ENCODE measurements at regions not wholly inside any gene's neighbourhood (a gene's known extent, or its start where the extent isn't known, plus 50 kb on each side); places are given as distances from the start of the nearest gene placed in this dataset.

GRCh38 chr20:54324652-54325285 is 116.9 kb downstream of the PFDN4 start:
- TF ChIP-seq CTCF (IDR thresholded peaks at IDR 0.05), result no peak
- H3K36me3 ChIP-seq (ENCODE audit: low read depth), result no peaks in the 10 kb centered on the region
- no peaks in the 10 kb centered on the region for H3K9me3 ChIP-seq
- ATAC-seq, result no peak
- H3K4me1 ChIP-seq (ENCODE audit: low read depth), result no peaks in the 10 kb centered on the region
- DNase-seq, result no peak
- intact Hi-C loops (cut with DNase I, micrococcal nuclease), result no loop called here
- no peak overlapping the region for H3K4me3 ChIP-seq

GRCh38 chr20:54335299-54335698 is 127.4 kb downstream of the PFDN4 start:
- Histone ChIP-seq H3K4me1 (ENCODE audit: low read depth) (no peaks in the 10 kb centered on the region), H3K9me3 (no peaks in the 10 kb centered on the region), H3K36me3 (ENCODE audit: low read depth) (no peaks in the 10 kb centered on the region), H3K4me3 (no peak overlapping the region)
- intact Hi-C loops (cut with DNase I, micrococcal nuclease), result no loop called here
- ATAC-seq (no peak), DNase-seq (no peak)
- no peak for TF ChIP-seq CTCF (IDR thresholded peaks at IDR 0.05)

GRCh38 chr20:54337144-54337543 is 129.3 kb downstream of the PFDN4 start:
- H3K4me1 ChIP-seq (ENCODE audit: low read depth), result no peaks in the 10 kb centered on the region
- no peaks in the 10 kb centered on the region for H3K9me3 ChIP-seq
- H3K4me3 ChIP-seq, result no peak overlapping the region
- no peak for TF ChIP-seq CTCF (IDR thresholded peaks at IDR 0.05)
- DNase-seq (no peak), ATAC-seq (no peak)
- intact Hi-C loops (cut with DNase I, micrococcal nuclease), result no loop called here
- no peaks in the 10 kb centered on the region for H3K36me3 ChIP-seq (ENCODE audit: low read depth)

- Histone ChIP-seq H3K4me3 (no peak overlapping the region), H3K9me3 (no peaks in the 10 kb centered on the region), H3K4me1 (ENCODE audit: low read depth) (no peaks in the 10 kb centered on the region), H3K36me3 (ENCODE audit: low read depth) (no peaks in the 10 kb centered on the region)
- TF ChIP-seq CTCF (IDR thresholded peaks at IDR 0.05), result no peak
- no peak for DNase-seq
- intact Hi-C loops (cut with DNase I, micrococcal nuclease), result no loop called here
- ATAC-seq, result no peak
These were observed 131.2 kb downstream of the PFDN4 start for GRCh38 chr20:54339093-54339492.

GRCh38 chr20:54340206-54340605 is 132.3 kb downstream of the PFDN4 start:
- Histone ChIP-seq H3K9me3 (no peaks in the 10 kb centered on the region), H3K4me1 (ENCODE audit: low read depth) (no peaks in the 10 kb centered on the region), H3K4me3 (no peak overlapping the region), H3K36me3 (ENCODE audit: low read depth) (no peaks in the 10 kb centered on the region)
- ATAC-seq, result peak; percentile 48
- no peak for DNase-seq
- no peak for TF ChIP-seq CTCF (IDR thresholded peaks at IDR 0.05)
- intact Hi-C loops (cut with DNase I, micrococcal nuclease), result no loop called here

- TF ChIP-seq CTCF (IDR thresholded peaks at IDR 0.05), result no peak
- ATAC-seq (no peak), DNase-seq (no peak)
- Histone ChIP-seq H3K9me3 (no peaks in the 10 kb centered on the region), H3K4me3 (no peak overlapping the region), H3K4me1 (ENCODE audit: low read depth) (no peaks in the 10 kb centered on the region), H3K36me3 (ENCODE audit: low read depth) (no peaks in the 10 kb centered on the region)
- intact Hi-C loops (cut with DNase I, micrococcal nuclease), result no loop called here
These were observed 132.8 kb downstream of the PFDN4 start for GRCh38 chr20:54340667-54341081.

Data from mucosa of descending colon (tissue), 3 donors.